ENCODE measurements at regions not wholly inside any gene's neighbourhood (a gene's known extent, or its start where the extent isn't known, plus 50 kb on each side); places are given as distances from the start of the nearest gene placed in this dataset.

- POLR2A ChIA-PET: no interaction called here
Measured at GRCh38 chr10:65394502-65395297, 1531.1 kb upstream of the LRRTM3 start.

DNA sequence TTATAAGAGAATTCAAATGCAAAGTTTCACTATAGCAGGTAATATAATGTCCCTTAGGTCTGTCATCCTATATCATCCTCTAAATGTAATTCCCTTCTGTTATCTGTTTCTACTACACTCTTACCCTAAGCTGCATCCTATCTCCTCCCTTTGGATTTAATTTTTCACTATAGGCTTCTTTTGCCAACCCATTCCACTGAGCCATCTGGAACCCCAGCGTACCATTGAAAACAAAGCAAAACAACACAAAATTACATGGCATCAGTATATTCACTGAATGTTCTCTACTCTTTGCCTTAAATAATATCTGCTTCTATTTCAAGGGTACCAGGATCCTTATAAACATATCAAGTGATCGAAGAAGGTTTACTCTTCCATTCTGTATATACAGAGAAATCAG is 1530.2 kb upstream of the LRRTM3 start:
- ChIA-PET POLR2A (no interaction called here), CTCF (no interaction called here)
- Histone ChIP-seq H3K36me3 (ENCODE audit: control insufficient read depth in 2 of 2, insufficient read depth in 1 of 2, low read length in 2 of 2) (no peaks in the 10 kb centered on the region), H3K4me3 (ENCODE audit: low read depth, low read length) (no peak overlapping the region), H3K4me1 (ENCODE audit: control insufficient read depth, insufficient read depth, low read length) (no peaks in the 10 kb centered on the region), H3K27ac (ENCODE audit: extremely low read depth, low read depth, low read length) (no peak overlapping the region), H3K9me3 (ENCODE audit: control insufficient read depth, insufficient read depth, low read depth, low read length) (no peaks in the 10 kb centered on the region)
- TF ChIP-seq HOXC10 (CRISPR knock-in tag; IDR thresholded peaks at IDR 0.05) (no peak), MYNN (tag by site-specific recombination; IDR thresholded peaks at IDR 0.05; ENCODE audit: borderline replicate concordance) (no peak), ZBTB21 (tag by site-specific recombination; IDR thresholded peaks at IDR 0.05) (no peak), CTCF (tag by site-specific recombination; IDR thresholded peaks at IDR 0.05) (no peak), ZNF214 (tag by site-specific recombination; IDR thresholded peaks at IDR 0.05; ENCODE audit: borderline replicate concordance) (no peak), ZNF585B (tag by site-specific recombination; IDR thresholded peaks at IDR 0.05) (no peak), GLIS1 (tag by site-specific recombination; IDR thresholded peaks at IDR 0.05) (no peak), ZNF350 (tag by site-specific recombination; IDR thresholded peaks at IDR 0.05) (no peak), ZXDB (tag by site-specific recombination; IDR thresholded peaks at IDR 0.05) (no peak), HIC1 (tag by site-specific recombination; IDR thresholded peaks at IDR 0.05) (no peak), ZSCAN16 (tag by site-specific recombination; IDR thresholded peaks at IDR 0.05) (no peak), ZNF121 (tag by site-specific recombination; IDR thresholded peaks at IDR 0.05) (no peak)

More at GRCh38 chr10:65394502-65395297, 1531.1 kb upstream of the LRRTM3 start:
- H3K36me3 ChIP-seq (ENCODE audit: control insufficient read depth in 2 of 2, insufficient read depth in 1 of 2, low read length in 2 of 2): no peaks in the 10 kb centered on the region
- H3K9me3 ChIP-seq (ENCODE audit: control insufficient read depth, insufficient read depth, low read depth, low read length): no peaks in the 10 kb centered on the region
- TF ChIP-seq ZNF114 (tag by site-specific recombination; IDR thresholded peaks at IDR 0.05): no peak
- no peak for TF ChIP-seq ZNF112 (tag by site-specific recombination; IDR thresholded peaks at IDR 0.05)
- TF ChIP-seq MEIS1 (CRISPR knock-in tag; IDR thresholded peaks at IDR 0.05; ENCODE audit: borderline replicate concordance): no peak
- no peak for TF ChIP-seq ZNF529 (tag by site-specific recombination; IDR thresholded peaks at IDR 0.05; ENCODE audit: insufficient replicate concordance)
- TF ChIP-seq ZNF18 (tag by site-specific recombination; IDR thresholded peaks at IDR 0.05): no peak
- no peak for TF ChIP-seq ZNF24 (tag by site-specific recombination; IDR thresholded peaks at IDR 0.05)
- no peak for TF ChIP-seq GLIS1 (tag by site-specific recombination; IDR thresholded peaks at IDR 0.05)
- TF ChIP-seq REST (tag by site-specific recombination; IDR thresholded peaks at IDR 0.05): no peak
- no peak for TF ChIP-seq ZNF560 (tag by site-specific recombination; IDR thresholded peaks at IDR 0.05; ENCODE audit: borderline replicate concordance)
- TF ChIP-seq, protein P1, sequence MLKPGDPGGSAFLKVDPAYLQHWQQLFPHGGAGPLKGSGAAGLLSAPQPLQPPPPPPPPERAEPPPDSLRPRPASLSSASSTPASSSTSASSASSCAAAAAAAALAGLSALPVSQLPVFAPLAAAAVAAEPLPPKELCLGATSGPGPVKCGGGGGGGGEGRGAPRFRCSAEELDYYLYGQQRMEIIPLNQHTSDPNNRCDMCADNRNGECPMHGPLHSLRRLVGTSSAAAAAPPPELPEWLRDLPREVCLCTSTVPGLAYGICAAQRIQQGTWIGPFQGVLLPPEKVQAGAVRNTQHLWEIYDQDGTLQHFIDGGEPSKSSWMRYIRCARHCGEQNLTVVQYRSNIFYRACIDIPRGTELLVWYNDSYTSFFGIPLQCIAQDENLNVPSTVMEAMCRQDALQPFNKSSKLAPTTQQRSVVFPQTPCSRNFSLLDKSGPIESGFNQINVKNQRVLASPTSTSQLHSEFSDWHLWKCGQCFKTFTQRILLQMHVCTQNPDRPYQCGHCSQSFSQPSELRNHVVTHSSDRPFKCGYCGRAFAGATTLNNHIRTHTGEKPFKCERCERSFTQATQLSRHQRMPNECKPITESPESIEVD (tag by site-specific recombination; IDR thresholded peaks at IDR 0.05): no peak
- no peak overlapping the region for H3K4me3 ChIP-seq (ENCODE audit: low read depth, low read length)
- no peaks in the 10 kb centered on the region for H3K4me1 ChIP-seq (ENCODE audit: control insufficient read depth, insufficient read depth, low read length)
- H3K27ac ChIP-seq (ENCODE audit: extremely low read depth, low read depth, low read length): no peak overlapping the region
- CTCF ChIA-PET: interaction anchor here (0.6 kb wide), 3 partner anchors 26 to 477 kb away, joined by 3 to 4 read pairs (median 3); no protein-coding TSS in a partner anchor
